Natural killer cell treated with Interleukin-12 subunit alpha and Interleukin-12 subunit beta and Interleukin-15 and Interleukin-18, amount 100 ng/mL, for 72 hours (primary cell): ENCODE measurements at regions not wholly inside any gene's neighbourhood (a gene's known extent, or its start where the extent isn't known, plus 50 kb on each side); places are given as distances from the start of the nearest gene placed in this dataset.

Experiments
- ATAC-seq, 2 donors: fragments of 150-1000 bp; cut with Tn5 transposase in 1 of 2; sonication (Bioruptor Pico), chemical (Tn5 transposase) in 1 of 2; 2 replicates each; pipeline ENCODE4 v1.10.0; 2021
- DNase-seq: peaks from one replicate; pipeline ENCODE4 v3.0.0; 2022; ENCODE audit warnings: low spot score
- H3K27ac Mint-ChIP-seq, 2 donors: 1 replicate in 1 of 2; 2 replicates in 1 of 2; pipeline ENCODE4 v1.8.0; 2022; ENCODE audit warnings: mixed read lengths in 2 of 2, mild to moderate bottlenecking in 1 of 2, moderate library complexity in 1 of 2
- H3K27me3 Mint-ChIP-seq, 2 donors: 1 replicate in 1 of 2; 2 replicates in 1 of 2; pipeline ENCODE4 v1.8.0; 2022; ENCODE audit warnings: mixed read lengths in 2 of 2
- H3K36me3 Mint-ChIP-seq: one replicate; pipeline ENCODE4 v1.8.0; 2022; ENCODE audit warnings: mixed read lengths
- H3K4me1 Mint-ChIP-seq, 2 donors: 1 replicate in 1 of 2; 2 replicates in 1 of 2; pipeline ENCODE4 v1.8.0; 2022; ENCODE audit warnings: low read depth in 2 of 2, mixed read lengths in 2 of 2, mild to moderate bottlenecking in 1 of 2
- H3K4me3 Mint-ChIP-seq: one replicate; pipeline ENCODE4 v1.8.0; 2022; ENCODE audit warnings: mixed read lengths
- H3K9me3 Mint-ChIP-seq: 2 replicates; pipeline ENCODE4 v1.8.0; 2022; ENCODE audit warnings: mixed read lengths

DNA sequence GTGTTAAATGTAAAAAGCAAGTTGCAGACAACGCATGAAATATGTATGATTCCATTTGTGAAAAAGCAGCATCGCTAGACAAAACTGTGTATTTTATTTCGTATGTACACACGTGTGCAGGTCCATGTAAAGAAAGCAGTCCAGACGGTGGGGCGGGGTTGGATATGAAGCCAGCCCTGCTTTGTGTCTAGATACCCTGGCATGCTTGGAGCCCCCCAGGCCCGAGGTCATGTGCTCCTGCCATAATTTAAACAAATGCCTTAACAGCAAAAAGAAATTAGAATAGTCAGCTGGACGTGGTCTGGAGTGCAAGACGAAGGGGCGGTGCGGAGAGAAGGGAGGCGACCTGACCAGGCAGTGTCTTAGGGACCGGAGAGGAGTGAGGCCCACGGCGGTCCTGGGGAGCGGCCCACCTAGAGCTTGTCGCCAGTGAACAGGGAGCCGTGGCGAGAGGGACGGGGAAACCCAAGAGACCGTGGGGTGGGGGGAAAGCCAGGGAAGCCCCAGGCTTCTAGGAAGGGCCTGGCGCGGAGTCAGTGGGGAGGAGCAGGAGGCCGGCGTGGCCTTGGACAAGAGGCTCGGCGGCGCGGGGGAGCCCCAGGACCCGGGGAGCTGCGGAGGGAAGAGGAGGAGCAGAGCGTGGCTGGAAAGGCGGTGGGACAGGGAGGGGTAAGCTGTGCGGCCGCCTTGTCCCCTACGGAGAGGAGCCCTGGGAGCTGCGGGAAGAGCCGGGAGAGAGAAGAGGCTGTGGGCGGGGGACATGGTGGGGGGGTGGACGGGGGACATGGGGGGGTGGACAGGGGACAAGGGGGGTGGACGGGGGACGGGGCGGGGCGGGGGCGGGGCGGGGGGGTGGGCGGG is 118.5 kb upstream of the C14orf180 start:
- H3K27ac Mint-ChIP-seq, result peak overlapping the region in 1 of 2 donors; percentile 47
- no peaks in the 10 kb centered on the region for H3K9me3 Mint-ChIP-seq
- peaks cover 4 to 6% of the 10 kb centered on the region in 2 donors for H3K4me1 Mint-ChIP-seq
- ATAC-seq, result no peak
- H3K36me3 Mint-ChIP-seq, result no peaks in the 10 kb centered on the region
- DNase-seq, result no peak
- peak overlapping the region; percentile 17 for H3K4me3 Mint-ChIP-seq
- peaks cover 47 to 70% of the 10 kb centered on the region in 2 donors for H3K27me3 Mint-ChIP-seq

DNA sequence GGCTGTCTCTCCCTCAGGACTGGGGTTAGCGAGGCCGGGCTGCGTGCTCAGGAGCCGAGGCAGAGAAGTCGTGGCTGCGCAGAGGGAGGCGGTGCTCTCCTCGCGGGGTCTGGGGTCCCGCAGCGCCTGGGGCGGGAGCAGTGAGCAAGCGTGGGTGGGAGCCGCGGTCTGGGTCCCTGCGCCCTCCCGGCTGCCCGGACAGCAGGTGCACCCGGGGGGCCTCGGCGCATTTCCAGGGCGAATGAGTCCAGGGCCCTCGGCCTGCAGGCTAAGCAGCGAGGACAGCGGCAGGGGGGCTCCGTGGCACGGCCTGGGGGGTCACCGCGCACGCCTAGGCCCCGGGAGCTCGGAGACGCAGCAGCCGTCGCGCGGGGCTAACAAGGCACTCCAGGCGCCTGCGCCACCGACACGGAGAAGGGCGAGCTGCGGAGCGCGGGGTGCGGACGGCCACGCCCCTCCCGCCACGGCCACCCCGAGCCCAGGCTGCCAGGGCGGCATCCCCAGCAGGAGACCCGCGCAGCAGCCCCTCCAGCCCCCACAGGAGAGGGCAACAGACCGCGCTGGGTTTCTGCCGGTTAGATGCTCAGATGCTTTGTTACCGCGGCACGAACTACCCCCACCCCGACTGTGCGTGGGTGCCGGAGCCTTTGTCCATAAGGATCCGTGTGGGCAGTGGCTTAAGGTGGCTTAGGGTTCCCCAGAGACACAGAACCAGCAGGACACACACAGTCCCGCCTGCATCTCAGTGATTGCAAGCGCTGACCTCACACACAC is 117.7 kb upstream of the C14orf180 start:
- Mint-ChIP-seq H3K27ac (no peak overlapping the region), H3K27me3 (peaks cover 47 to 64% of the 10 kb centered on the region in 2 donors), H3K9me3 (no peaks in the 10 kb centered on the region), H3K4me1 (peaks cover 4 to 6% of the 10 kb centered on the region in 2 donors), H3K36me3 (no peaks in the 10 kb centered on the region), H3K4me3 (no peak overlapping the region)
- no peak for ATAC-seq
- DNase-seq, result no peak

DNA sequence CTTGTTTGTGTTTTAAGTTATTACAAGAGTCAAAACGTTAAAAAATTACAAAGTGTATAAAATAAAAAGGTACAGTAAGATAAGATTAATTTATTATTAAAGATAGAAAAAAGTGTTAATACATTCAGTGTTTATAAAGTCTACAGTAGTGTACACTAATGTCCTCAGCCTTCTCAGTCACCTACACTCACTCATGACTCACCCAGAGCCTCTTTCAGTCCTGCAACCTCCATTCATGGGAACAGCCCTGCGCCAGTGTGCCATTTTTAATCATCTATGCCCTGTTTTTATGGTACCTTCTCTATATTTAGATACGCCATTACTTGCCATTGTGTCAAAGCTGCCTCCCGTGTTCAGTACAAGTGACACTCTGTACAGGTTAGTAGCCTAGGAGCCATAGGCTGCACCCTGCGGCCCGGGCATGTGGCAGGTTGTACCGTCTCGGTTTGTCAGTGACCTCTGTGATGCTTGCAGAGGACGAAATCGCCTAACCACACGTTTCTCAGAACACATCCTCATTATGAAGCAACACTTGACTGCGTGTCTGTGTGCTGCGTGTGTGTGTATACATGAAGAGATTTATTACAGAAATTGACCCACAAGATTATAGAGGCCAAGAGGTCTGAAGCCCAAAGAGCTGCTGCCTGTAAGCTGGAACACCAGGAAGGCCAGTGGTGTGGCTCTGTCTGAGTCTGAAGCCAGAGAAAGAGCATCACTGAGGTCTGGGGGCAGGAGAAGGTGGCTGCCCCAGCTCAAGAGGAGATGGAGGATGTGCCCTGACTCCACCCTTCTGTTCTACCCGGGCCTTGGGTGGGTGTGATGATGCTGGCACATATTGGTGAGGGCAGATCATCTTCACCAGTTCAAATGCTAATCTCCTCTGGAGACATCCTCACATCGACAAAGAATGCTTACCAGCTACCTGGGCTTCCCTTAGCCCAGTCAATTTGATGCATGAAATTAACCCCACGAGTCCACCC is 116.6 kb upstream of the C14orf180 start:
- Mint-ChIP-seq H3K9me3 (no peaks in the 10 kb centered on the region), H3K4me3 (no peak overlapping the region), H3K27me3 (peaks cover 42 to 53% of the 10 kb centered on the region in 2 donors), H3K36me3 (no peaks in the 10 kb centered on the region), H3K4me1 (peaks cover 4 to 6% of the 10 kb centered on the region in 2 donors), H3K27ac (no peak overlapping the region)
- ATAC-seq (peak in 1 of 2 donors; percentile 21), DNase-seq (no peak)

DNA sequence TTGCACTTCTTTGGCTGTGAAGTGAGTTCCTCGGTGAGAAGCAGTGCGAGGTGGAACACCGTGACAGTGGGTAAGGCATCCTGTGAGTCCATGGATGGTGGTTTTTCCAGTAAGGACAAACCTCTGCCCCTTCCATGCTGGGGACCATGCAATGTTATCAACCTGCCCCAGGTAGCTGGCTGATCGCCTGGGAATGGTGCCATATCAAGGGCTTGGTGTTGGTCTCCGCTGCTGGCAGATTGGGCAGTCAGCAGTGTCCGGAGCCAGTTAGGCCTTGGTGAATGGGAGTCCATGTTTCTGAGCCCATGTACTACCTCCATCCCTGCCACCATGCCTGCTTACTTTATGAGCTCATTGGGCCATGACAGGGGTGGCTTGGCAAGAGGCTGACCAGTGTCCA is 114.7 kb upstream of the C14orf180 start:
- peaks cover 33 to 49% of the 10 kb centered on the region in 2 donors for H3K27me3 Mint-ChIP-seq
- no peak overlapping the region for H3K4me3 Mint-ChIP-seq
- DNase-seq (no peak), ATAC-seq (no peak)
- H3K36me3 Mint-ChIP-seq, result no peaks in the 10 kb centered on the region
- H3K4me1 Mint-ChIP-seq, result peaks cover 4 to 6% of the 10 kb centered on the region in 2 donors
- no peaks in the 10 kb centered on the region for H3K9me3 Mint-ChIP-seq
- H3K27ac Mint-ChIP-seq, result no peak overlapping the region

DNA sequence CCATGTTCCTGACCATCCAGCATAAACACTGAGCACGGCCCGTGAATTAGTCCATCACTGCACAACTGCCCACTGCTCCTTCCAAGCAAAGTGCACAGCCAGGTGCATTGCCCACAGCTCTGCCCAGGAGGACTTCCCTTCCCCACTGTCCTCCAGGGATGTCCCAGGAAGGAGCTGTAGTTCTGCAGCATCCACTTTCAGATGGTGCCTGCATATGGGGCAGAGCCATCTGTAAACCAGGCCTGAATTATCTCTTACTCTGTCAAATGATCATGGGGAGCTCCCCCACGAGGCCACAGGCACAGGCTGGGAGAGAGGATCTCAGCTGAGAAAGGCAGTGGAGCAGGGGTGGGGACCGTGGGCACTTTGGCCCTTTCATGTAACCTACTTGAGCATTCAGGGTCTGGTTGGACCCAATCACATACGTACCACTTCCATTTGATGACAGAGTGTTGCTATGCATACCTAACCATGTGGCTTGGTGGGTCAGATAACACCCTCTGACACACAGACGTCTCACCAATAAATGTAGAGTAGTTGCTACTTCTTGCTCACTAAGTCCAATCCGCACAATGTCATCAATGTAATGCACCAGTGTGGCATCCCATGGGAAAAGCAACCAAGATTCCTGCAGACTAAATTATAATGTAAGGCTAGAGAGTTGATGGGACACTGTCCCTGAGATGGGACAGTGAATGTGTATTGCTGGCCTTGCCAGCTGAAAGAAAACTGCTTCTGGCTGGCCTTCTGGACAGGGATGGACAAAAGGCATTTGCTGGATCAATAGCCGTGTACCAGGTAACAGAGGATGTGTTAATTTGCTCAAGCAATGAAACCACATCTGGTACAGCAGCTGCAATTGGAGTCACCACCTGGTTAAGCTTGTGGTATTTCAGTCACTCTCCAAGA is 113.8 kb upstream of the C14orf180 start:
- Mint-ChIP-seq H3K27me3 (peaks cover 24 to 41% of the 10 kb centered on the region in 2 donors), H3K4me1 (peaks cover 2 to 4% of the 10 kb centered on the region in 2 donors), H3K9me3 (no peaks in the 10 kb centered on the region), H3K36me3 (no peaks in the 10 kb centered on the region), H3K27ac (no peak overlapping the region), H3K4me3 (no peak overlapping the region)
- DNase-seq, result no peak
- no peak for ATAC-seq

DNA sequence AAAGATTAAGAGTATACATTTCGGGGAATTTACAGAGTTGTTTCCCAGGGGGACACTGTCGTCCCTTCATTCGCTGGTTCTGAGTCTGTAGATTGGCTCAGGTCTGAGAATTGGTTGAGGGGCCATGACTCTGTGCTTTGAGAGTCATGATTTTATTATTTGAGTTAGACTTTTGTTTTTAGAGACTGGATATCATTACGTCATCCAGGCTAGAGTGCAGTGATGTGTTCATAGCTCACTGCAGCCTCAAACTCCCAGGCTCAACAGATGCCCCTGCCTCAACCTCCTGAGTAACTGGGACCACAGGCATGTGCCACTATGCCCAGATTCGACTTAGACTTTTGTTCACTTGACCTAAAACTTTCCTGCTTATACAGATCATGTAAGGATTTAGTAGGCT is 112.3 kb upstream of the C14orf180 start:
- Mint-ChIP-seq H3K36me3 (no peaks in the 10 kb centered on the region), H3K4me3 (no peak overlapping the region), H3K27me3 (peaks cover 21 to 46% of the 10 kb centered on the region in 2 donors), H3K27ac (no peak overlapping the region), H3K4me1 (peaks cover 0 to 6% of the 10 kb centered on the region in 2 donors), H3K9me3 (no peaks in the 10 kb centered on the region)
- ATAC-seq (no peak), DNase-seq (no peak)

DNA sequence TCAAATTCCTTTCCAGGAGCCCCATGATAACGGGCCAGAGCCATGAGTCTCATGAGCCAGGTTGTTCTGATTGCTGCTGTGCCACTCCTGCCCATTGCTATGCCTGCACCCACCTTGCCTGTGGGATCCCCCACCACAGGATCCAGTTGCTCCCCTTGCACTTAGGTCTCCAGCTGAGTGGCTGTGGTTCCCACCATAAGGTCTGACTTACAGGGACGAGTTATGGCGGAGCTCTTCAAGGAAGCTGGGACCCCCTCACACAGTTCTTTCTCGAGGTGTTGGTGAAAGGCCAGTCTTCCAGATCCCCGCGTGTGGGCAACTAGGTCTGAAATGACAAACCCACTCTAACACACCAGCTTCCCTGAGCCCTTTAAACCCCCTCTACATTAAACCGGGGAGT is 111.9 kb upstream of the C14orf180 start:
- Mint-ChIP-seq H3K27ac (no peak overlapping the region), H3K9me3 (no peaks in the 10 kb centered on the region), H3K27me3 (peaks cover 21 to 46% of the 10 kb centered on the region in 2 donors), H3K4me1 (peaks cover 0 to 7% of the 10 kb centered on the region in 2 donors), H3K4me3 (no peak overlapping the region), H3K36me3 (no peaks in the 10 kb centered on the region)
- ATAC-seq, result no peak
- no peak for DNase-seq

DNA sequence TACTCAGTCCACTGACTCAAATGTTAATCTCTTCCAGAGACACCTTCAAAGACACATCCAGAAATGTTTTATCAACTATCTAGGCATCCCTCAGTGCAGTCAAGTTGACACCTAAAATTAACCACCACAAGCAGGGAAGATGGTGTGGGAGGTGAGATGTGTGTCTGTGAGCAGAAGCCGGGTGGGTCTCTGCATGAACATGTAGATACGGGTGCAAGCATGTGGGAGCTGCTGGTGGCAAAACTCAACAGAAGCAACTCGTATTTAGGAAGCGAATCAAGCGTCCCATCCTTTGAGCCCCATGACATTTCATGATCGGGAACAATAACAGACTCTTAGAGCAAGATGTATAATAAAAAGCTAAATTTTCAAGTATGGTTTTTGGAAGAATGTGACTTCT is 110.0 kb upstream of the C14orf180 start:
- no peak for DNase-seq
- H3K9me3 Mint-ChIP-seq, result no peaks in the 10 kb centered on the region
- H3K27me3 Mint-ChIP-seq, result peaks cover 9 to 29% of the 10 kb centered on the region in 2 donors
- no peak for ATAC-seq
- H3K36me3 Mint-ChIP-seq, result no peaks in the 10 kb centered on the region
- H3K27ac Mint-ChIP-seq, result no peak overlapping the region
- H3K4me1 Mint-ChIP-seq, result peaks cover 0 to 7% of the 10 kb centered on the region in 2 donors
- no peak overlapping the region for H3K4me3 Mint-ChIP-seq

DNA sequence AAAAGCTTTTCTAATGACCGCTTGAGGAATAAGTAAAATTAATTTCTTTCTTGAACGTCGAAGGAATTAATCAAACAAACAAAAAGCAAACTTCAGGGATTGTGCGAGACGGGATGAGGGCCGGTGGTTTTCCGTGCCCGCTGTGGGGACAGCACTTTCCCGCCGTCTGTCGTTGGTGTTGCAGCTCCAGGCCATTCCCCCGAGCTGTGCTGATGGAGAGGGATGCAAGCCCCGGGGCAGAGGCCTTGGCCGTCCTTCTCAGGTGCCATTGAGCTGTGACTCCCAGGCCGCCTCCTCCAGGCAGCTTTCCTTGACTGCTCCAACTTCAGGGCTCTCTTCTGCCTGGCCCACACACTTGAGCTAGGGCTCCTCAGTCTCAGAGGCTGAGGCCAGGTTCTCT is 109.0 kb upstream of the C14orf180 start:
- Mint-ChIP-seq H3K27ac (no peak overlapping the region), H3K27me3 (peaks cover 7 to 23% of the 10 kb centered on the region in 2 donors), H3K36me3 (no peaks in the 10 kb centered on the region), H3K4me3 (no peak overlapping the region), H3K4me1 (peaks cover 0 to 7% of the 10 kb centered on the region in 2 donors), H3K9me3 (no peaks in the 10 kb centered on the region)
- ATAC-seq (no peak), DNase-seq (no peak)

DNA sequence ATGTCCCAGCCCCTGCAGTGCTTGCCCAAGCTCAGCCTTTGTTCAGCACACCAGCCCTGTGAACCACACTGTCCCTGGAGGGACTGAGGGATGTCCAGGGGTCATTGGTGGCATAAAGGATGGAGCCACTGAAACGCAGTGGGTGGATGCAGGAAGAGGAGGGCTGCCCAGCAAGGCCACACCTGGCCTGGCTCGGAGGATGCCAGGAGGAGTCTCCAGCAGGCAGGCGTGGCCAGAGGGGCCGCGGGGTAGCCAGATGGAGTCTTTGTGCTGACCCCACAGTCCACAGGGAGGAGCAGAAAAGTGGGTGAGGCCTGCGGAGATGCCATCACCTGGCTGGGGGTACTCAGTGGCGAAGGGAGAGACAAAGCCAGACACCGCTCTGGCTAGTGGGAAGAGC is 108.5 kb upstream of the C14orf180 start:
- H3K36me3 Mint-ChIP-seq, result no peaks in the 10 kb centered on the region
- peaks cover 4 to 22% of the 10 kb centered on the region in 2 donors for H3K27me3 Mint-ChIP-seq
- peaks cover 0 to 7% of the 10 kb centered on the region in 2 donors for H3K4me1 Mint-ChIP-seq
- H3K4me3 Mint-ChIP-seq, result no peak overlapping the region
- H3K27ac Mint-ChIP-seq, result no peak overlapping the region
- ATAC-seq (peak in 1 of 2 donors; percentile 48), DNase-seq (no peak)
- H3K9me3 Mint-ChIP-seq, result no peaks in the 10 kb centered on the region

DNA sequence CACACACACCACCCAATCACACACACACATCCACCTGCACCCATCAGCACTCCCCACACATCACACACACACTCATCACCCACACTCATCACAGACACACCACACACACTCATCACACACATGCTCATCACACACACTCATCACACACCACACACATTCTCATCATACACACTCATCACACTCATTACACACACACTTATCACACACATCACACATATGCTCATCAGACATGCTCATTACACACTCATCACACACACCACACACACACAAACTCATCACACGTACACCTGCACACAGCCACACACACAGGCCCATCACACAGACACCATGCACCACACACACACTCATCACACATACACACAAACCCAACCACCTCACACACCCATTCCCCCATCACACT is 107.5 kb upstream of the C14orf180 start:
- no peaks in the 10 kb centered on the region for H3K36me3 Mint-ChIP-seq

DNA sequence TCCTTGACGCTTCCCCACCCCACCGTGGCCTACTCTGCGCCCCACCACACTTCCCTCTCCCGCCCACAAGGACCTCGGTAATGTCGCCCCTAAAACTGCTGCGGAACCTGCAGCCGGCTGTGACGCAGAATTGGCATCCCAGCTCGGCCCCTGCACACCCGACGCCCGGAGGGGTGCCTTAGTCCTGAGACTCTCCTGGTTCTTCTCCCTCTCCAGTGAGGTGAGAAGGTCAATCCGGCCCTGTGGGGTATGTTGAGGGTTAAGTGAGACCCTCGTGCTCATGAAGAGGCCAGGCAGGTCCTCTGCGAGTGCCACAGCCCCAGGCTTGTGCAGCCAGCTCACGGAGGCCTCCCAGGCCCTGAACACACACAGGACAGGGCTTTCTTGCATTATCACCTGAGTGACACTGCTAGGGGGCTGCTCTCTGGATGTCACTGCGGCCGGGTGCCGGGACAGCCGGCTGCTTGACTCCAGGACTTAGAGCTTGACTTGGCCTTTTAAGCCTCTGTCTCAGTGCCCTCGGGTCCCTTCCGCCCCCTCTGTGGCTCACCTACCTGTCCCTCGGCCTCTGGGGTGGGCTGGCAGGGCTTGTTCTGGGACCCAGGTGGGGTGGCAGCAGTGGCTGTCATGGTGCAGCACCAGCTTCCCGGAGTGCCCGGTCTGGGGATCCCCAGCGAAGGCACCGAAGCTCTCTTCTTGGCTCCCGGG is 106.9 kb upstream of the C14orf180 start:
- DNase-seq, result no peak
- Mint-ChIP-seq H3K27ac (no peak overlapping the region), H3K36me3 (no peaks in the 10 kb centered on the region), H3K9me3 (no peaks in the 10 kb centered on the region), H3K4me1 (peaks cover 0 to 7% of the 10 kb centered on the region in 2 donors), H3K4me3 (no peak overlapping the region), H3K27me3 (peaks cover 4 to 22% of the 10 kb centered on the region in 2 donors)
- no peak for ATAC-seq

More for the DNA sequence above, 107.5 kb upstream of the C14orf180 start:
- H3K4me1 Mint-ChIP-seq, result peaks cover 0 to 7% of the 10 kb centered on the region in 2 donors
- peaks cover 4 to 22% of the 10 kb centered on the region in 2 donors for H3K27me3 Mint-ChIP-seq
- H3K9me3 Mint-ChIP-seq, result no peaks in the 10 kb centered on the region
- DNase-seq (no peak), ATAC-seq (no peak)
- H3K27ac Mint-ChIP-seq, result no peak overlapping the region
- no peak overlapping the region for H3K4me3 Mint-ChIP-seq
